OCI-LY7 (cell line): ENCODE measurements at regions not wholly inside any gene's neighbourhood (a gene's known extent, or its start where the extent isn't known, plus 50 kb on each side); places are given as distances from the start of the nearest gene placed in this dataset.

ENCODE experiments used
- BruUV-seq: library from RNA; stranded (reverse); fragments of 400-500 nt; replicated peaks from 2 replicates; lab custom pipeline; 2021; lab: Mats Ljungman, UMichigan
- CTCF ChIA-PET: fragments of 300-600 bp; sonication (Branson Sonifier 250); formaldehyde crosslinking; loops from one replicate; lab custom pipeline; 2022; ENCODE audit warnings: antibody characterized with exemption; ENCODE audit not compliant: unreplicated experiment; lab: Charles Lee
- POLR2A ChIA-PET: fragments of 300-600 bp; sonication (Branson Sonifier 250); formaldehyde crosslinking; loops from one replicate; lab custom pipeline; 2022; ENCODE audit warnings: antibody characterized with exemption; lab: Charles Lee
- DNase-seq: peaks from one replicate; pipeline ENCODE4 v3.0.0-alpha.2; 2015; ENCODE audit warnings: low spot score
- H2AFZ ChIP-seq: fragments of 200-600 bp; sonication (generic), shearing (Covaris generic); 2 replicates; pipeline ENCODE4 v1.6.1; 2014; ENCODE audit warnings: mild to moderate bottlenecking, antibody characterized with exemption, low read length, moderate library complexity
- H3K27ac ChIP-seq: fragments of 200-600 bp; sonication (generic); 2 replicates; pipeline ENCODE4 v1.5.1; 2014; ENCODE audit warnings: mixed run types, low read depth, mild to moderate bottlenecking, moderate library complexity, low read length, inconsistent platforms; ENCODE audit not compliant: poor library complexity, severe bottlenecking
- H3K36me3 ChIP-seq: fragments of 200-600 bp; sonication (generic); 2 replicates; pipeline ENCODE4 v1.6.1; 2014; ENCODE audit warnings: mild to moderate bottlenecking, antibody characterized with exemption, low read length, moderate library complexity, mixed read lengths; ENCODE audit not compliant: insufficient read depth
- H3K4me1 ChIP-seq: fragments of 200-600 bp; sonication (generic); 2 replicates; pipeline ENCODE4 v1.5.1; 2014; ENCODE audit warnings: mild to moderate bottlenecking, low read length; ENCODE audit not compliant: insufficient read depth, poor library complexity, severe bottlenecking
- H3K4me2 ChIP-seq: fragments of 200-600 bp; sonication (generic); 2 replicates; pipeline ENCODE4 v1.6.1; 2014; ENCODE audit warnings: mild to moderate bottlenecking, low read length
- H3K4me3 ChIP-seq: fragments of 200-600 bp; sonication (generic); 2 replicates; pipeline ENCODE4 v1.5.1; 2014; ENCODE audit warnings: mild to moderate bottlenecking, low read depth, low read length; ENCODE audit not compliant: poor library complexity, severe bottlenecking
- H3K79me2 ChIP-seq: fragments of 200-600 bp; sonication (generic); 2 replicates; pipeline ENCODE4 v1.6.1; 2016; ENCODE audit warnings: low read depth, mild to moderate bottlenecking, low read length, moderate library complexity, mixed read lengths; ENCODE audit not compliant: insufficient read depth
- H3K9me2 ChIP-seq: fragments of 200-600 bp; sonication (generic); 2 replicates; pipeline ENCODE4 v1.6.1; 2016; ENCODE audit warnings: mild to moderate bottlenecking, low read length, mixed read lengths; ENCODE audit not compliant: insufficient read depth
- H3K9me3 ChIP-seq: fragments of 200-600 bp; sonication (generic); 2 replicates; pipeline ENCODE4 v1.6.1; 2014; ENCODE audit warnings: mild to moderate bottlenecking, mixed run types, low read length, mixed read lengths
- H4K20me1 ChIP-seq: fragments of 200-600 bp; sonication (generic); 2 replicates; pipeline ENCODE4 v1.6.1; 2014; ENCODE audit warnings: mild to moderate bottlenecking, antibody characterized with exemption, low read length, moderate library complexity, mixed read lengths; ENCODE audit not compliant: insufficient read depth
- EZH2phosphoT487 ChIP-seq: fragments of 200-600 bp; sonication (generic); IDR thresholded peaks from 2 replicates; pipeline ENCODE4 v1.6.1; 2018; ENCODE audit warnings: low read depth, borderline replicate concordance, mild to moderate bottlenecking, mixed run types, antibody characterized with exemption, low read length, moderate library complexity, mixed read lengths
- intact Hi-C: fragments of 100-400 bp; cut with micrococcal nuclease; formaldehyde crosslinking; loops from one replicate; pipeline ENCODE4 v1.10.0; 2022; ENCODE audit not compliant: unreplicated experiment
- TF ChIP-seq, protein P1 (sequence below): fragments of 200-600 bp; sonication (generic); conservative IDR thresholded peaks from 2 replicates; pipeline ENCODE4 v1.5.1; 2014; ENCODE audit warnings: mild to moderate bottlenecking, antibody characterized with exemption, low read length, moderate library complexity, mixed read lengths

GRCh38 chr5:98349990-98350365 is 423.5 kb upstream of the RGMB start:
- Histone ChIP-seq H3K9me2 (no peaks in the 10 kb centered on the region), H3K4me1 (no peaks in the 10 kb centered on the region), H4K20me1 (no peaks in the 10 kb centered on the region), H3K9me3 (peaks cover 10% of the 10 kb centered on the region), H3K36me3 (no peaks in the 10 kb centered on the region), H2AFZ (no peak overlapping the region), H3K4me3 (no peak overlapping the region), H3K27ac (no peak overlapping the region), H3K4me2 (no peak overlapping the region), H3K79me2 (no peaks in the 10 kb centered on the region)
- BruUV-seq: no TSS peak
- intact Hi-C loops: no loop called here
- ChIA-PET POLR2A (no interaction called here), CTCF (no interaction called here)
- no peak for DNase-seq
- TF ChIP-seq, protein P1, sequence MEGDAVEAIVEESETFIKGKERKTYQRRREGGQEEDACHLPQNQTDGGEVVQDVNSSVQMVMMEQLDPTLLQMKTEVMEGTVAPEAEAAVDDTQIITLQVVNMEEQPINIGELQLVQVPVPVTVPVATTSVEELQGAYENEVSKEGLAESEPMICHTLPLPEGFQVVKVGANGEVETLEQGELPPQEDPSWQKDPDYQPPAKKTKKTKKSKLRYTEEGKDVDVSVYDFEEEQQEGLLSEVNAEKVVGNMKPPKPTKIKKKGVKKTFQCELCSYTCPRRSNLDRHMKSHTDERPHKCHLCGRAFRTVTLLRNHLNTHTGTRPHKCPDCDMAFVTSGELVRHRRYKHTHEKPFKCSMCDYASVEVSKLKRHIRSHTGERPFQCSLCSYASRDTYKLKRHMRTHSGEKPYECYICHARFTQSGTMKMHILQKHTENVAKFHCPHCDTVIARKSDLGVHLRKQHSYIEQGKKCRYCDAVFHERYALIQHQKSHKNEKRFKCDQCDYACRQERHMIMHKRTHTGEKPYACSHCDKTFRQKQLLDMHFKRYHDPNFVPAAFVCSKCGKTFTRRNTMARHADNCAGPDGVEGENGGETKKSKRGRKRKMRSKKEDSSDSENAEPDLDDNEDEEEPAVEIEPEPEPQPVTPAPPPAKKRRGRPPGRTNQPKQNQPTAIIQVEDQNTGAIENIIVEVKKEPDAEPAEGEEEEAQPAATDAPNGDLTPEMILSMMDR: no peak
- no peak for TF ChIP-seq EZH2phosphoT487

DNA sequence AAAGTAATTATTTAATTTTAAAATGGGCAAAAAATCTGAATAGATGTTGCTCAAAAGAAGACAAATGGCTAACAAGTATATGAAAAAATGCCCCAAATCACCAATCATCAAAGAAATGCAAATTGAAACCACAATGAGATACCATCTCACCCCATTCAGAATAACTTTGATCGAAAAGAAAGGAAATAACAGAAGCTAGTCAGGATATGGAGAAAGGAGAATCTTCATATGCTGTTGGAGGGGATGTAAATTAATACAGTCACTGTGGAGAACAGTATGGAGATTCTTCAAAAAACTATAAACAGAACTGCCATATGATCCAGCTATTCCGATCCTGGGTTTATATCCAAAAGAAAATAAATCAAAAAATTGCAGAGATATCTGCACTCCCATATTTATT is 418.5 kb upstream of the RGMB start:
- ChIA-PET CTCF (no interaction called here), POLR2A (interaction anchor here (1.2 kb wide), 1 partner anchor 9 kb away, joined by 6 read pairs; no protein-coding TSS in a partner anchor)
- intact Hi-C loops: no loop called here

GRCh38 chr5:98360548-98360947 is 412.9 kb upstream of the RGMB start:
- intact Hi-C loops: no loop called here
- Histone ChIP-seq H3K4me1 (no peaks in the 10 kb centered on the region), H4K20me1 (no peaks in the 10 kb centered on the region), H3K9me2 (no peaks in the 10 kb centered on the region), H3K4me3 (no peak overlapping the region), H3K36me3 (no peaks in the 10 kb centered on the region), H3K4me2 (no peak overlapping the region), H3K79me2 (no peaks in the 10 kb centered on the region), H3K9me3 (no peaks in the 10 kb centered on the region), H2AFZ (no peak overlapping the region), H3K27ac (no peak overlapping the region)
- ChIA-PET CTCF (no interaction called here), POLR2A (no interaction called here)
- DNase-seq: no peak
- no peak for TF ChIP-seq EZH2phosphoT487
- TF ChIP-seq, protein P1: no peak
- no TSS peak for BruUV-seq

More for the DNA sequence above, 418.5 kb upstream of the RGMB start:
- H3K4me3 ChIP-seq: no peak overlapping the region
- no peak overlapping the region for H3K27ac ChIP-seq
- H3K36me3 ChIP-seq: no peaks in the 10 kb centered on the region
- no peak overlapping the region for H3K4me2 ChIP-seq
- H3K4me1 ChIP-seq: no peaks in the 10 kb centered on the region
- H3K9me3 ChIP-seq: peaks cover 9% of the 10 kb centered on the region
- TF ChIP-seq EZH2phosphoT487: no peak
- TF ChIP-seq, protein P1: no peak
- no peaks in the 10 kb centered on the region for H4K20me1 ChIP-seq
- DNase-seq: no peak
- no peak overlapping the region for H2AFZ ChIP-seq
- no TSS peak for BruUV-seq
- no peaks in the 10 kb centered on the region for H3K79me2 ChIP-seq
- H3K9me2 ChIP-seq: no peaks in the 10 kb centered on the region
